Erythroblast (primary cell): ENCODE measurements at regions not wholly inside any gene's neighbourhood (a gene's known extent, or its start where the extent isn't known, plus 50 kb on each side); places are given as distances from the start of the nearest gene placed in this dataset.

ENCODE experiments used
- GATA1 ChIP-seq: IDR thresholded peaks from 2 replicates; pipeline ENCODE4 v1.6.1; 2011; ENCODE audit warnings: low read depth, mild to moderate bottlenecking, control low read depth, low read length, moderate library complexity
- POLR2A ChIP-seq: IDR thresholded peaks from 2 replicates; pipeline ENCODE4 v1.6.1; 2011; ENCODE audit warnings: mild to moderate bottlenecking, low read length

- TF ChIP-seq POLR2A (no peak), GATA1 (no peak)
Observed at GRCh38 chrX:109261279-109261678, 220.6 kb downstream of the GUCY2F start.
